Upper lobe of right lung (tissue), 1 donor: ENCODE measurements at regions not wholly inside any gene's neighbourhood (a gene's known extent, or its start where the extent isn't known, plus 50 kb on each side); places are given as distances from the start of the nearest gene placed in this dataset.

Experiments used
- ATAC-seq: fragments of 200-7000 bp; cut with Tn5 transposase; one replicate; pipeline ENCODE4 v1.9.1; 2020; ENCODE audit warnings: mild to moderate bottlenecking, moderate library complexity
- DNase-seq: peaks from one replicate; pipeline ENCODE4 v3.0.0-alpha.2; 2020
- H3K27ac ChIP-seq: fragments of 200-600 bp; one replicate; pipeline ENCODE4 v1.8.0; 2022
- H3K27me3 ChIP-seq: fragments of 200-600 bp; one replicate; pipeline ENCODE4 v1.8.0; 2022; ENCODE audit warnings: mild to moderate bottlenecking
- H3K36me3 ChIP-seq: fragments of 200-600 bp; one replicate; pipeline ENCODE4 v1.8.0; 2022
- H3K4me1 ChIP-seq: fragments of 200-600 bp; one replicate; pipeline ENCODE4 v1.8.0; 2022
- H3K4me3 ChIP-seq: fragments of 200-600 bp; one replicate; pipeline ENCODE4 v1.8.0; 2022; ENCODE audit warnings: mild to moderate bottlenecking
- H3K9me3 ChIP-seq: fragments of 200-600 bp; one replicate; pipeline ENCODE4 v1.8.0; 2022
- CTCF ChIP-seq: fragments of 200-600 bp; IDR thresholded peaks from one replicate; pipeline ENCODE4 v1.8.0; 2022; ENCODE audit warnings: antibody characterized with exemption
- intact Hi-C: fragments of 100-400 bp; cut with DNase I; formaldehyde crosslinking; loops from one replicate; pipeline ENCODE4 v1.11.0; 2022
- donor health status: DM: no; HTN: yes; CAD: no; lungs with severe emphysema.

DNA sequence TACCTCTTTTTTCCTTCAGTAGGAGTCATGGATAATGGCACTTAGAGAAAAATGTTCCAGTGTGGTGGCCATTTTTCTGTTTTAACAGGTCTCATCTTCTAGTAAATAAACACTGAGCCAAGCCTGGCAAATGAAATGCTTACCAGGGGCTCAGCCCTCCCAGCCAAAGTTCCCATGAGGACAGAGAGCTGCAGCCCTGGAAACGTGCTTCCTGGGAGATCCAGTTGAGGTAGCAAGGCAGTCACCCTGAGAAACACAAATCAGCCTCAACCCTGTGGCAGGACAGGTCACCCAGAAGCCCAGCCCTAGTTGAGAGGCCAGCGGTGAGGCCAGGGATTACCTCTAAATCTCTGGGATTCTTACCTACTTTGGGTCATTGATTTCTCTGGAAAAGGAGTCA lies 140.1 kb downstream of the LNPK start:
- Histone ChIP-seq H3K27me3 (no peaks in the 10 kb centered on the region), H3K27ac (no peak overlapping the region), H3K36me3 (no peaks in the 10 kb centered on the region), H3K9me3 (no peaks in the 10 kb centered on the region), H3K4me3 (no peak overlapping the region), H3K4me1 (no peaks in the 10 kb centered on the region)
- no peak for TF ChIP-seq CTCF
- intact Hi-C loops: no loop called here
- ATAC-seq (no peak), DNase-seq (no peak)

GRCh38 chr2:175855794-175856453 lies 146.1 kb downstream of the LNPK start:
- intact Hi-C loops: no loop called here
- TF ChIP-seq CTCF: no peak
- DNase-seq (no peak), ATAC-seq (peak; percentile 63)
- no peaks in the 10 kb centered on the region for H3K36me3 ChIP-seq
- no peaks in the 10 kb centered on the region for H3K4me1 ChIP-seq
- H3K4me3 ChIP-seq: no peak overlapping the region
- no peaks in the 10 kb centered on the region for H3K9me3 ChIP-seq
- no peaks in the 10 kb centered on the region for H3K27me3 ChIP-seq
- H3K27ac ChIP-seq: no peak overlapping the region

DNA sequence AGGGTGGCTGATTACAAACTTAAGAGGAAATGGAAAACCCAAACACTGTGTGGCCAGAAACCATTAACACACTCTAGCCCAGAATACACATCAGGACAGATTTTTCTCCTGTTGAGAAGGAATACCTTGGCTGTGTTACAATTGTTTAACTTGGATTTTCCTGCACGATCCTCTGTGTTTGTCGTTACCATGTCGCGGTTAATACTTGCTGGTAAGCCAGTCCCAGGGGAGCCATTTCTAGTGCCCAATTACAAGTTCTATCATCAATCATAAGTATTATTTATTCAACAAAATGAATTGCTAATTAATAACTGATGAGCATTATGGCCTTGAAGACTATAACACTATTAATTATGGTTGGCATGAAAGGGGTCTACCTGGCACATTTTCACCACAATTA lies 146.8 kb downstream of the LNPK start:
- H3K36me3 ChIP-seq: no peaks in the 10 kb centered on the region
- no peak overlapping the region for H3K27ac ChIP-seq
- H3K9me3 ChIP-seq: no peaks in the 10 kb centered on the region
- no peak for DNase-seq
- intact Hi-C loops: no loop called here
- no peak for TF ChIP-seq CTCF
- H3K27me3 ChIP-seq: no peaks in the 10 kb centered on the region
- no peak overlapping the region for H3K4me3 ChIP-seq
- H3K4me1 ChIP-seq: no peaks in the 10 kb centered on the region
- ATAC-seq: no peak

DNA sequence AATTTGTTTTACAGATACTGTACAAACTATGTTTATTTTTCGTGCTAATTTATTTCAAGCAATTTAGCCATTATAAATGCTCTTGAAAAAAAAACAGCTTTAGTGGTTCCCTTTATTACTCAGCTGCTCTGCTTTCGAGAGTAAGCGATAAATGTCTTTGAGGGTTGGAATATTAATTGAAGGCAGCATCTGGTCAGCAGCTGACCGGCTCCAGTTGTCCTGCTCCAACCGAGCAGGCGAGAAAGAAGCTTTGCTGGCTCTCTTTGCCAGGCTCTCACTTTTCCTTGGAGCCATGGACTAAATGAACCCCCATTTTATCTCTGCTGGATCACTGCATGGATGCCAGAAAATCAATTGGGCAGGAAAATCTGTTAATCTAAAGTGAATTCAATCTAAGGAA lies 147.4 kb downstream of the LNPK start:
- Histone ChIP-seq H3K27ac (no peak overlapping the region), H3K27me3 (no peaks in the 10 kb centered on the region), H3K36me3 (no peaks in the 10 kb centered on the region), H3K9me3 (no peaks in the 10 kb centered on the region), H3K4me3 (no peak overlapping the region), H3K4me1 (no peaks in the 10 kb centered on the region)
- DNase-seq (no peak), ATAC-seq (no peak)
- intact Hi-C loops: no loop called here
- TF ChIP-seq CTCF: no peak

DNA sequence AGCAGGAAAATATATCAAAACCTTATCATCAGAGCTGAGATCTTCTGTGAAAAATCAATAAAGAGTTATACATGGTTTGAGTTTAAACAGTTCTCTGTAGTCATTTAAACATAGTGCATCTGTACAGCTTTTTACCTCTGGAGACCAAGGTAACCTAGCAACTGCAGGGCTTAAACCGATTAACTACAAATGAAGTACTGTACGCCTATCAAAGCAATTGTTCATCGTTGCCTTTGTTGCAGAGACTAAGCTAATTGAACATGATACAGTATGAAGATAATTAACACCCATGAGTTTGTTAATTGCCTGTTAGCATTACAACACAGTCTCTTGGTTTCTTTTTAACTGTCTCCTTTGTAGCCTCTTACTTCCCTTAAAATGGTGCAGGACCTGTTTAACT lies 147.9 kb downstream of the LNPK start:
- intact Hi-C loops: no loop called here
- no peaks in the 10 kb centered on the region for H3K27me3 ChIP-seq
- DNase-seq: no peak
- no peaks in the 10 kb centered on the region for H3K9me3 ChIP-seq
- no peak for ATAC-seq
- H3K36me3 ChIP-seq: no peaks in the 10 kb centered on the region
- no peak overlapping the region for H3K4me3 ChIP-seq
- TF ChIP-seq CTCF: no peak
- no peaks in the 10 kb centered on the region for H3K4me1 ChIP-seq
- no peak overlapping the region for H3K27ac ChIP-seq

DNA sequence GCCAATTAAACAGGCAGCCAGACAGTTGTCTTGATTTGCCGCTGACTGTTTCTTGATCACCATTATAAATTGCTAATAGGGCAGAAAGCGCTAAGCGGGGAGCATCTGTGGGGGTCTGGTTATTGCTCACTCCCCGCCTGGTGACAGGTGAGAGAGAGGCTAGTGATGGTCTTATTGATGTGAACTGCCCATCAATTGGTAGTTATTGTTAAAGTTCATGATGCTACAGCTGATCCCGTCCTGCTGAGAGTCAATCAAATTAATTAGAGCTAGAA lies 148.5 kb downstream of the LNPK start:
- Histone ChIP-seq H3K27me3 (no peaks in the 10 kb centered on the region), H3K36me3 (no peaks in the 10 kb centered on the region), H3K9me3 (no peaks in the 10 kb centered on the region), H3K27ac (no peak overlapping the region), H3K4me3 (no peak overlapping the region), H3K4me1 (no peaks in the 10 kb centered on the region)
- no peak for DNase-seq
- ATAC-seq: no peak
- intact Hi-C loops: no loop called here
- no peak for TF ChIP-seq CTCF
